ENCODE measurements at regions not wholly inside any gene's neighbourhood (a gene's known extent, or its start where the extent isn't known, plus 50 kb on each side); places are given as distances from the start of the nearest gene placed in this dataset.

GRCh38 chr3:8200996-8201395, 300.6 kb upstream of the LMCD1 start:
- no peak for DNase-seq (ENCODE audit: low read depth in 2 of 2)

GRCh38 chr3:8201886-8202285, 299.7 kb upstream of the LMCD1 start:
- DNase-seq (ENCODE audit: low read depth in 2 of 2), result no peak

- DNase-seq (ENCODE audit: low read depth in 2 of 2), result no peak
Measured at GRCh38 chr3:8204331-8204730, 297.3 kb upstream of the LMCD1 start.

- DNase-seq (ENCODE audit: low read depth in 2 of 2), result no peak
Measured at GRCh38 chr3:8204853-8205650, 296.6 kb upstream of the LMCD1 start.

- no peak for DNase-seq (ENCODE audit: low read depth in 2 of 2)
Measured at GRCh38 chr3:8205881-8206280, 295.7 kb upstream of the LMCD1 start.

GRCh38 chr3:8206971-8207617, 294.5 kb upstream of the LMCD1 start:
- DNase-seq (ENCODE audit: low read depth in 2 of 2), result no peak

GRCh38 chr3:8210882-8211341, 290.7 kb upstream of the LMCD1 start:
- no peak for DNase-seq (ENCODE audit: low read depth in 2 of 2)

GRCh38 chr3:8212794-8213193, 288.8 kb upstream of the LMCD1 start:
- DNase-seq (ENCODE audit: low read depth in 2 of 2), result no peak

- no peak for DNase-seq (ENCODE audit: low read depth in 2 of 2)
Measured at GRCh38 chr3:8213286-8213685, 288.3 kb upstream of the LMCD1 start.

GRCh38 chr3:8215821-8216220, 285.8 kb upstream of the LMCD1 start:
- DNase-seq (ENCODE audit: low read depth in 2 of 2), result no peak

- DNase-seq (ENCODE audit: low read depth in 2 of 2), result no peak
Measured at GRCh38 chr3:8218353-8218940, 283.2 kb upstream of the LMCD1 start.

GRCh38 chr3:8220291-8220690, 281.3 kb upstream of the LMCD1 start:
- DNase-seq (ENCODE audit: low read depth in 2 of 2), result no peak

GRCh38 chr3:8223766-8224165, 277.9 kb upstream of the LMCD1 start:
- no peak for DNase-seq (ENCODE audit: low read depth in 2 of 2)

- no peak for DNase-seq (ENCODE audit: low read depth in 2 of 2)
Measured at GRCh38 chr3:8224941-8225340, 276.7 kb upstream of the LMCD1 start.

- DNase-seq (ENCODE audit: low read depth in 2 of 2), result no peak
Measured at GRCh38 chr3:8233938-8234337, 267.7 kb upstream of the LMCD1 start.

GRCh38 chr3:8236264-8236663, 265.4 kb upstream of the LMCD1 start:
- no peak for DNase-seq (ENCODE audit: low read depth in 2 of 2)

- no peak for DNase-seq (ENCODE audit: low read depth in 2 of 2)
Measured at GRCh38 chr3:8237893-8238292, 263.7 kb upstream of the LMCD1 start.

- no peak for DNase-seq (ENCODE audit: low read depth in 2 of 2)
Measured at GRCh38 chr3:8238432-8238831, 263.2 kb upstream of the LMCD1 start.

- no peak for DNase-seq (ENCODE audit: low read depth in 2 of 2)
Measured at GRCh38 chr3:8239095-8239494, 262.5 kb upstream of the LMCD1 start.

GRCh38 chr3:8239718-8240695, 261.6 kb upstream of the LMCD1 start:
- no peak for DNase-seq (ENCODE audit: low read depth in 2 of 2)

GRCh38 chr3:8246070-8246469, 255.6 kb upstream of the LMCD1 start:
- DNase-seq (ENCODE audit: low read depth in 2 of 2), result no peak

GRCh38 chr3:8253201-8253600, 248.4 kb upstream of the LMCD1 start:
- DNase-seq (ENCODE audit: low read depth in 2 of 2), result no peak

Measured in stimulated activated CD4-positive, alpha-beta T cell treated with anti-CD3 and anti-CD28 coated beads, Interleukin-1b, Interleukin-23, amount 100 ng/mL, for 1 hour (primary cell).